NCI-H2081 treated with DMSO at 0.1 percent for 48 hours (cell line): ENCODE measurements at regions not wholly inside any gene's neighbourhood (a gene's known extent, or its start where the extent isn't known, plus 50 kb on each side); places are given as distances from the start of the nearest gene placed in this dataset.

ENCODE experiments used
- DNase-seq: peaks from one replicate; lab custom pipeline; 2025; lab: John Stamatoyannopoulos, UW

- DNase-seq = no peak
Measured at GRCh38 chr13:50195045-50195444, 179.8 kb downstream of the KCNRG start.

- no peak for DNase-seq
Measured at GRCh38 chr13:50196118-50196517, 180.9 kb downstream of the KCNRG start.

GRCh38 chr13:50197705-50198104 lies 182.5 kb downstream of the KCNRG start:
- no peak for DNase-seq

GRCh38 chr13:50198508-50198907 lies 183.3 kb downstream of the KCNRG start:
- no peak for DNase-seq

GRCh38 chr13:50200569-50200968 lies 185.3 kb downstream of the KCNRG start:
- DNase-seq = no peak

GRCh38 chr13:50200988-50201387 lies 185.7 kb downstream of the KCNRG start:
- no peak for DNase-seq

GRCh38 chr13:50202485-50202884 lies 187.2 kb downstream of the KCNRG start:
- no peak for DNase-seq

- DNase-seq = no peak
Measured at GRCh38 chr13:50203256-50203941, 188.2 kb downstream of the KCNRG start.

- no peak for DNase-seq
Measured at GRCh38 chr13:50205581-50205980, 190.3 kb downstream of the KCNRG start.

GRCh38 chr13:50208826-50209335 lies 193.6 kb downstream of the KCNRG start:
- DNase-seq = no peak

- DNase-seq = no peak
Measured at GRCh38 chr13:50209631-50210030, 194.4 kb downstream of the KCNRG start.

- DNase-seq = no peak
Measured at GRCh38 chr13:50213526-50213925, 198.3 kb downstream of the KCNRG start.

- DNase-seq = no peak
Measured at GRCh38 chr13:50214514-50214913, 199.3 kb downstream of the KCNRG start.

- DNase-seq = no peak
Measured at GRCh38 chr13:50215399-50215798, 200.2 kb downstream of the KCNRG start.

- DNase-seq = no peak
Measured at GRCh38 chr13:50219743-50220142, 204.5 kb downstream of the KCNRG start.

GRCh38 chr13:50220938-50221337 lies 205.7 kb downstream of the KCNRG start:
- DNase-seq = no peak

- peak; percentile 75 for DNase-seq
Measured at GRCh38 chr13:50222569-50223332, 207.5 kb downstream of the KCNRG start.

GRCh38 chr13:50224534-50224933 lies 209.3 kb downstream of the KCNRG start:
- DNase-seq = no peak

GRCh38 chr13:50225193-50226155 lies 210.2 kb downstream of the KCNRG start:
- DNase-seq = no peak

- no peak for DNase-seq
Measured at GRCh38 chr13:50226515-50227155, 211.4 kb downstream of the KCNRG start.

GRCh38 chr13:50227361-50227760 lies 212.1 kb downstream of the KCNRG start:
- DNase-seq = no peak

- no peak for DNase-seq
Measured at GRCh38 chr13:50228527-50228926, 213.3 kb downstream of the KCNRG start.
